GM10266 (cell line): ENCODE measurements at regions not wholly inside any gene's neighbourhood (a gene's known extent, or its start where the extent isn't known, plus 50 kb on each side); places are given as distances from the start of the nearest gene placed in this dataset.

ENCODE experiments used
- DNase-seq: peaks from one replicate; pipeline ENCODE4 v3.0.0; 2012; ENCODE audit errors: extremely low spot score
- TF ChIP-seq, protein P1 (sequence below): IDR thresholded peaks from 2 replicates; pipeline ENCODE4 v1.5.1; 2012; ENCODE audit warnings: mild to moderate bottlenecking, low read depth; ENCODE audit not compliant: control insufficient read depth, insufficient read depth; ENCODE audit errors: missing control alignments

DNA sequence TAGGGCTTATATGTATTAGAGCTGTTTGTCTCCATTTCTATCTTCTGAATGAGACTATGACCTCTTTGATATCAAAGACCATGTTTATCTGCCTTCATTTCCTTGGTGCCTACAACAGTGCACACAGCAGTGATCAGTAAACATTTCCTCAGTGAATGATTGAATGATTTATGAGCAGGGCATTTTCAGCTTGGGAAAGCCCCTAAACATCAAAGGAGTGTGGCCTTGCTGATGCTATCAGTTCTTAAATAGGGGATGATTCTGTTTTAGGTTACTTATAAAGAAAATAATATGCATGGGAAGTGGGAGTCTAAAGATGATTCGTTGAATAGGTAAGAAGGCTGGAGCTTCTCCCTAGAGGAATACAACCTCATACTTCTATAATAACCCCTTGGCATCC is 425.3 kb downstream of the ZNF521 start:
- no peak for DNase-seq
- TF ChIP-seq, protein P1, sequence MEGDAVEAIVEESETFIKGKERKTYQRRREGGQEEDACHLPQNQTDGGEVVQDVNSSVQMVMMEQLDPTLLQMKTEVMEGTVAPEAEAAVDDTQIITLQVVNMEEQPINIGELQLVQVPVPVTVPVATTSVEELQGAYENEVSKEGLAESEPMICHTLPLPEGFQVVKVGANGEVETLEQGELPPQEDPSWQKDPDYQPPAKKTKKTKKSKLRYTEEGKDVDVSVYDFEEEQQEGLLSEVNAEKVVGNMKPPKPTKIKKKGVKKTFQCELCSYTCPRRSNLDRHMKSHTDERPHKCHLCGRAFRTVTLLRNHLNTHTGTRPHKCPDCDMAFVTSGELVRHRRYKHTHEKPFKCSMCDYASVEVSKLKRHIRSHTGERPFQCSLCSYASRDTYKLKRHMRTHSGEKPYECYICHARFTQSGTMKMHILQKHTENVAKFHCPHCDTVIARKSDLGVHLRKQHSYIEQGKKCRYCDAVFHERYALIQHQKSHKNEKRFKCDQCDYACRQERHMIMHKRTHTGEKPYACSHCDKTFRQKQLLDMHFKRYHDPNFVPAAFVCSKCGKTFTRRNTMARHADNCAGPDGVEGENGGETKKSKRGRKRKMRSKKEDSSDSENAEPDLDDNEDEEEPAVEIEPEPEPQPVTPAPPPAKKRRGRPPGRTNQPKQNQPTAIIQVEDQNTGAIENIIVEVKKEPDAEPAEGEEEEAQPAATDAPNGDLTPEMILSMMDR, result no peak

DNA sequence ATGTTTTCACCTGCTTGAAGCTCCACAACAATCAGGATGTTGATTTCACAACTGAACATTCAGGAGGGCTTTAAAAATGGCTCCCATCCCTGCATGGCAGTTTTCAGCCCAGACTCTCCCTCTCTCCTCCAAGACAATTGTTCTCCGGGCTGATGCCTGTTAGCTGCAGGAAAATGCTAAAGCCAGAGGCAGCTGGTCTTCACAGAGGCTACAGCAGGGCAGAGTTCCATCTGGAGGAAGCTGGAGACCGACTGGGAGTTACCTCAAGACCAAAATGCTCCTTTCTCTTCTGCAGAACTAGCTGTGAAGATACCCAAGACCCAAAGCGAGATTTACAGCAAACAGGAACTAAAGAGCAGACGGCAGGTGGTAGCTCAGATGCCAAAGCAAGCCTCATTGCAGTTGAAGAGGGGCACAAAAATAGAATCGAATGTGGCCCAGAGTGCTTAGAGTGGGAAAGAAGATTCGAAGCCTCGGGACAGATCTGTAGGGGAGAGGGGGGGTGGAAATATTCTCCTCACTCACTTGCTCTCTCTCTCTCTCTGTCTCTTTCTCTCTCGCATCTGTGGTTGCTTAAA is 423.6 kb downstream of the ZNF521 start:
- TF ChIP-seq, protein P1, result no peak
- DNase-seq, result no peak

DNA sequence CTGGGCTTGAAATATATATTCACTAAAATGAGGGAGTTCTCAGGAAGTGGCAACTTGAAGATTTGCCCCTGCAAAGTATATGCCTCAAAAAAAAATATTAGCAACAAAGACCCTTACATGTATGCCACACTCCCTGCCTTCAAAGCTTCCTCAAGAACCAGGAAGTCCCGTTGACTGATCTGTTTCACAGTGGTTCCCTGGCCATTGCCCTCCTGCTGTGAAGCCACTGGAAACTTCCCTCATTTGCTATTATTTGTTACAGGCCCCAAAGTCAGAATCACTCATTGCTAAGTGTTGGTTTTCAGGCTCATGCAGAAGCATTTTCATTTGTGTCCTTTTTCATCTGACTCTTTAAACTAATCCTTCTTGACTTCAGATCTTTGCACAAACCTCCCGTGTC is 421.5 kb downstream of the ZNF521 start:
- TF ChIP-seq, protein P1, result no peak
- no peak for DNase-seq

DNA sequence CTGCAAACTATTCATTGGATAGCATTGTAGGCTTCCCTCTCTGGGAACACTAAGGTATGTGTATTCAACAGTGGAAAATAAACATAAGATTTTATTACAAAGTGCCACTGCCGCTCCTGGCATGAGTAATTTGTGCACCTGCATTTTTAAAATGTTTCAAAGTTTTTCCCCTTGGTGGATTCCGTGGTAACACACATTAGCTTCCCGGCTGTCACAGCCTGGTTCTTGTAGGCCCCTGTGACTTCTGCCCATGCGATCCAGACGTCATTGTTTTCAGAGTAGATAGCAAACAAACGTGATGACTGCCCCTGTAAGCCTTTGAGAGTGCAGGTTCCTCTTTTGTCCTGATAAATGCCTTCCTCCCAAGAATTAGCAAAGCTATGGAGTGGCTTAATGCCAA is 421.0 kb downstream of the ZNF521 start:
- TF ChIP-seq, protein P1, result no peak
- DNase-seq, result no peak

DNA sequence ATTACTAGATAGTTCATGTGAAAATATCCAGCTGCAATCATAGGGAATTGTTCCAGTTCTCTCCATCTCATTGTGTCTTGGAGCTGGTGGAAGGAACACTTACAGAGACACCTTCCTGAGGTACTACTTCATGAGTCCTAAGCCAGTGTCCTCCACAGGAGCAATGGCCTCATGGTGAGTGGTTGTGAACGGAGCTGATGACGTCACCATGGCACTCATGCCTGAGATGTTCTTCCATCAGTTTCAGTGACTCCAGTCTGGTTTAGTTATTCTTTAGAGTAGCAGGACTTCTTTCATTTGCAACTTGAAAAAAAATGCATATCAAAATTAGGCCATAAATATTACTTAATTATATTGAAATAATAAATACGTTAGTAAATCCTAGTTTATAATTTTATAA is 418.6 kb downstream of the ZNF521 start:
- TF ChIP-seq, protein P1, result no peak

DNA sequence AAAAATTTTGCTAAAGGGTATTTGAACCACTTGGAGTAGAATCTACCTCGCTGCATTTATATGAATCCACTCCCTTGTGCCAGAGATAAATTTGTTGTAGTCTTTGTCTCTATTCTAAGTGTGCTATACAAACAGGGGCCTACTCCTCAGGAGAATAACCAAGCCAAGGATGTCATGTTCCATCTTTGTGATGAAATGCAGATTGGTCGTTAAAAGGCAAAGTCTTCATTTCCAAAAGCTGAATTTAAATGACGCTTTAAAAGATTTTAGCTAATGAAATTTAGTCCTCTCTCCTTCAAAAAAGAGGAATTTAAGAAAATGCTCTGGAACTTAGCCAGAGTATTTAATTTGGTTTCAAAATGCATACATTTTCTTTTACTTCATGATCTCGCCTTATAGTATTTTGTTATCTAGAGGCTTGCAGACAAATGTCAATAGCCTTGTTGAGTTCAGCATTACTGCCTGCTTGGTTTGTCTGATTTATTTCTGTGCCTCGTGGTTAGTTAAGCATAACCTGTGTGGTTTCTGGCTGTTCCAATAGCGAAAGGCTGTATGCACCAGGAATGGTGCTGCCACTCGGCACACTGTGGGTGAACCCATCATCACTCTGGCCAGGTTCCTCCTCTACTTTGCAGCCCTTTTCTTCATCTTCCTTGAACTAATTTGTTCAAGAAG is 417.6 kb downstream of the ZNF521 start:
- TF ChIP-seq, protein P1, result no peak
- no peak for DNase-seq

More for the DNA sequence above, 418.6 kb downstream of the ZNF521 start:
- no peak for DNase-seq

DNA sequence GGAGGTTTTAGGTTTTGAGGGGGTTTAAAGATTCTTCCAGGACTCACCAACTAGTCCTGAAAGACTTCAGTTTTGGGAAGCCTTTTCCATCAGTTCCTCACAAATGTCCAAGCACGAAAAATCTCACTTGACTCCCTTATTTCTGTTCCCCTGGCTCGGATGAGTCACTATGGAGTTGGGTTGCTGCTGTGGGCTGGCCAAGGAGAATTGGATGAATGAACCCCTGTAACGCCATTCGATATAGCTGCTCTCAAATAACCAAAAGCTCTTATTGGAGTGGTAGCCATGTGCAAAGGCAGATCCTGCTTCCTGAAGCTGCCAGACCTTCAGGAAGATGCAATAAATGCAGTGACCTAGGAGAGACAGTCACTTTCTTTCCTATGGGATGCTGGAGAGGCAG is 417.0 kb downstream of the ZNF521 start:
- no peak for DNase-seq
- TF ChIP-seq, protein P1, result no peak
